CD4-positive, alpha-beta T cell (primary cell): ENCODE measurements at regions not wholly inside any gene's neighbourhood (a gene's known extent, or its start where the extent isn't known, plus 50 kb on each side); places are given as distances from the start of the nearest gene placed in this dataset.

Experiments used
- ATAC-seq: fragments of 200-7000 bp; cut with Tn5 transposase; one replicate; pipeline ENCODE4 v1.10.0; 2022; ENCODE audit warnings: mild to moderate bottlenecking; ENCODE audit not compliant: poor library complexity
- CTCF ChIA-PET: fragments of 350-600 bp; sonication (Branson Sonifier 250); formaldehyde crosslinking; loops from one replicate; lab custom pipeline; 2021; ENCODE audit warnings: antibody characterized with exemption, inconsistent platforms; lab: Charles Lee
- POLR2A ChIA-PET: fragments of 350-600 bp; sonication (Branson Sonifier 250); formaldehyde crosslinking; loops from one replicate; lab custom pipeline; 2021; ENCODE audit warnings: antibody characterized with exemption, inconsistent platforms; lab: Charles Lee
- DNase-seq, 14 experiments: peaks; one replicate each; pipeline ENCODE4 v3.0.0-alpha.2; 2013 to 2020; ENCODE audit warnings: mixed read lengths in 2 of 14
- H3K27ac ChIP-seq, 2 donors: one replicate each; pipeline versions ENCODE4 v1.5.1 to v1.7.0; 2013; ENCODE audit warnings: low read length in 2 of 2, low read depth in 1 of 2, mild to moderate bottlenecking in 1 of 2
- H3K27me3 ChIP-seq, 2 experiments: 1 replicate in 1 of 2; 2 replicates in 1 of 2; pipeline versions ENCODE4 v1.6.1 to v1.7.0; 2013; ENCODE audit warnings: low read length in 2 of 2, control low read depth in 1 of 2, mild to moderate bottlenecking in 1 of 2, moderate library complexity in 1 of 2; ENCODE audit not compliant: insufficient read depth in 2 of 2, control insufficient read depth in 1 of 2
- H3K36me3 ChIP-seq: one replicate; pipeline ENCODE4 v1.6.1; 2013; ENCODE audit warnings: low read length, control low read depth; ENCODE audit not compliant: insufficient read depth
- H3K4me1 ChIP-seq: one replicate; pipeline ENCODE4 v1.6.1; 2013; ENCODE audit warnings: low read length, control low read depth; ENCODE audit not compliant: insufficient read depth
- H3K4me3 ChIP-seq: one replicate; pipeline ENCODE4 v1.5.1; 2013; ENCODE audit warnings: mild to moderate bottlenecking, low read length, moderate library complexity
- H3K9me3 ChIP-seq, 2 experiments: 1 replicate in 1 of 2; 2 replicates in 1 of 2; pipeline versions ENCODE4 v1.6.1 to v1.7.0; 2013; ENCODE audit warnings: low read length in 2 of 2, mild to moderate bottlenecking in 2 of 2, control low read depth in 1 of 2, moderate library complexity in 1 of 2; ENCODE audit not compliant: control insufficient read depth in 1 of 2, insufficient read depth in 1 of 2
- H3K27ac Mint-ChIP-seq: one replicate; pipeline ENCODE4 v1.8.0; 2020; ENCODE audit warnings: mixed read lengths
- H3K27me3 Mint-ChIP-seq: one replicate; pipeline ENCODE4 v1.8.0; 2021; ENCODE audit warnings: mixed read lengths
- H3K36me3 Mint-ChIP-seq: one replicate; pipeline ENCODE4 v1.8.0; 2021; ENCODE audit warnings: low read depth, mixed read lengths
- H3K4me1 Mint-ChIP-seq: one replicate; pipeline ENCODE4 v1.8.0; 2021; ENCODE audit warnings: low read depth, mixed read lengths
- H3K4me3 Mint-ChIP-seq: one replicate; pipeline ENCODE4 v1.8.0; 2020; ENCODE audit warnings: mild to moderate bottlenecking, mixed read lengths
- H3K9me3 Mint-ChIP-seq: one replicate; pipeline ENCODE4 v1.8.0; 2020; ENCODE audit warnings: mixed read lengths
- intact Hi-C, 2 experiments: fragments of 100-400 bp; cut with DNase I in 1 of 2; cut with micrococcal nuclease in 1 of 2; formaldehyde crosslinking; loops; one replicate each; pipeline versions ENCODE4 v1.15.1 to v1.9.0; 2023 to 2025; cut with DNase I, micrococcal nuclease
- TF ChIP-seq, protein P1 (sequence below): fragments of 200-600 bp; IDR thresholded peaks from one replicate; pipeline ENCODE4 v1.8.0; 2022; ENCODE audit warnings: antibody characterized with exemption, mild to moderate bottlenecking

GRCh38 chr4:145414841-145415240 is 66.8 kb upstream of the SMAD1 start:
- intact Hi-C loops = no loop called here
- no peaks in the 10 kb centered on the region for H3K36me3 ChIP-seq
- H3K27ac ChIP-seq = no peak overlapping the region
- no peaks in the 10 kb centered on the region for H3K9me3 ChIP-seq
- no peak overlapping the region for H3K4me3 Mint-ChIP-seq
- ChIA-PET POLR2A (no interaction called here), CTCF (interaction anchor here (1.1 kb wide), 1 partner anchor 403 kb away, joined by 3 read pairs; no protein-coding TSS in a partner anchor)
- no peak for DNase-seq
- H3K4me3 ChIP-seq = no peak overlapping the region
- no peaks in the 10 kb centered on the region for H3K36me3 Mint-ChIP-seq
- TF ChIP-seq, protein P1, sequence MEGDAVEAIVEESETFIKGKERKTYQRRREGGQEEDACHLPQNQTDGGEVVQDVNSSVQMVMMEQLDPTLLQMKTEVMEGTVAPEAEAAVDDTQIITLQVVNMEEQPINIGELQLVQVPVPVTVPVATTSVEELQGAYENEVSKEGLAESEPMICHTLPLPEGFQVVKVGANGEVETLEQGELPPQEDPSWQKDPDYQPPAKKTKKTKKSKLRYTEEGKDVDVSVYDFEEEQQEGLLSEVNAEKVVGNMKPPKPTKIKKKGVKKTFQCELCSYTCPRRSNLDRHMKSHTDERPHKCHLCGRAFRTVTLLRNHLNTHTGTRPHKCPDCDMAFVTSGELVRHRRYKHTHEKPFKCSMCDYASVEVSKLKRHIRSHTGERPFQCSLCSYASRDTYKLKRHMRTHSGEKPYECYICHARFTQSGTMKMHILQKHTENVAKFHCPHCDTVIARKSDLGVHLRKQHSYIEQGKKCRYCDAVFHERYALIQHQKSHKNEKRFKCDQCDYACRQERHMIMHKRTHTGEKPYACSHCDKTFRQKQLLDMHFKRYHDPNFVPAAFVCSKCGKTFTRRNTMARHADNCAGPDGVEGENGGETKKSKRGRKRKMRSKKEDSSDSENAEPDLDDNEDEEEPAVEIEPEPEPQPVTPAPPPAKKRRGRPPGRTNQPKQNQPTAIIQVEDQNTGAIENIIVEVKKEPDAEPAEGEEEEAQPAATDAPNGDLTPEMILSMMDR = no peak
- no peaks in the 10 kb centered on the region for H3K9me3 Mint-ChIP-seq
- H3K27ac Mint-ChIP-seq = no peak overlapping the region
- no peaks in the 10 kb centered on the region for H3K4me1 ChIP-seq
- peaks cover 8% of the 10 kb centered on the region for H3K27me3 Mint-ChIP-seq
- H3K4me1 Mint-ChIP-seq = no peaks in the 10 kb centered on the region
- no peak for ATAC-seq
- peaks cover 0 to 12% of the 10 kb centered on the region in 2 experiments for H3K27me3 ChIP-seq

DNA sequence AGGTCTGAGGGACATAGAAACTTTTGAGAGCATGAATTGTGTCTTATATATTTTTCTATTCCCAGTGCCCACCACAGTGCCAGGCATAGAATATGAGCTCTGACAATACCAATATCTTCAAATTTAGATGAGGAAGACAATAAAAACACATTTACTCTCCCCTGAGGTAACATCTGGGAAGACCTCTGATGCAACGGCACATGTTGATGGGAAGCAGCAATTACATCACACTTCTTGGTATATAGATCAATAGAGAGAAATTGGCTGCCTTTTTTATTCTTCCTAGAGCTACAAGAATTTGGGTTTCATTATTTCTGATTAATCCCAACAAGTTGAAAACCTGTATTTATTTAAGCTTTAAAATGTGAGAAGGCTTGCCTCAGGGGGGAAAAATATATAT is 67.4 kb upstream of the SMAD1 start:
- Mint-ChIP-seq H3K36me3 (no peaks in the 10 kb centered on the region), H3K4me3 (no peak overlapping the region), H3K9me3 (no peaks in the 10 kb centered on the region), H3K27ac (no peak overlapping the region), H3K27me3 (peaks cover 8% of the 10 kb centered on the region), H3K4me1 (no peaks in the 10 kb centered on the region)
- no peak overlapping the region for H3K4me3 ChIP-seq
- ChIA-PET POLR2A (no interaction called here), CTCF (interaction anchor here (1.1 kb wide), 1 partner anchor 402 kb away, joined by 3 read pairs; no protein-coding TSS in a partner anchor)
- ATAC-seq (no peak), DNase-seq (no peak)
- no peaks in the 10 kb centered on the region for H3K4me1 ChIP-seq
- no peak overlapping the region for H3K27ac ChIP-seq
- H3K27me3 ChIP-seq = peaks cover 0 to 6% of the 10 kb centered on the region in 2 experiments
- intact Hi-C loops = no loop called here
- H3K36me3 ChIP-seq = no peaks in the 10 kb centered on the region
- TF ChIP-seq, protein P1 = no peak
- no peaks in the 10 kb centered on the region for H3K9me3 ChIP-seq

DNA sequence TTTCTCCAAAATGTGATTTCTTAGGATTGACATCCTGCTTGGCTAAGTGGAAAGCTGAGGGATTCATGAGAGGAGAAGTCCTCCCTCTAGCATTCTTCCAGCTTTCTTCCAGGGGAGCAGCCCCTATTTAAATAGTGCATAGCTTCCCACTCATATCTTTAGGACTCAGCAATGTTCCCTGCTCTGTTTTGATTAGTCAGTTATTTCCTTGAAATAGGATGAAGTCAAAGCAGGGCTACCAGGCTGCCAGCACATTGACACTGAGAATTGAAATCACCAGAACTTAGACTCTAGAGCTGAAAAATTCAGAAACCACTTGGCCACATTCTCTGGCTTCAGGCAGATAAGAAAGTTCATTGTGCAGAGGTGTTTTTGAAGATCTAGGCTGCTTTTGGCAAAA is 74.7 kb upstream of the SMAD1 start:
- Mint-ChIP-seq H3K4me1 (no peaks in the 10 kb centered on the region), H3K4me3 (no peak overlapping the region), H3K27me3 (peaks cover 2% of the 10 kb centered on the region), H3K36me3 (no peaks in the 10 kb centered on the region), H3K9me3 (no peaks in the 10 kb centered on the region), H3K27ac (no peak overlapping the region)
- Histone ChIP-seq H3K36me3 (no peaks in the 10 kb centered on the region), H3K4me1 (no peaks in the 10 kb centered on the region), H3K4me3 (no peak overlapping the region), H3K27ac (no peak overlapping the region), H3K27me3 (no peaks in the 10 kb centered on the region), H3K9me3 (no peaks in the 10 kb centered on the region)
- ATAC-seq (no peak), DNase-seq (no peak)
- ChIA-PET CTCF (no interaction called here), POLR2A (no interaction called here)
- intact Hi-C loops = loop anchor here in 1 of 2 experiments (5.0 kb wide), 1 partner anchor 150 kb away; no protein-coding TSS in a partner anchor
- TF ChIP-seq, protein P1 = no peak
